OCI-LY3 (cell line): ENCODE measurements at regions not wholly inside any gene's neighbourhood (a gene's known extent, or its start where the extent isn't known, plus 50 kb on each side); places are given as distances from the start of the nearest gene placed in this dataset.

Experiments
- H2AFZ ChIP-seq: fragments of 200-600, 300-600 bp; shearing (Covaris generic); 2 replicates; pipeline ENCODE4 v1.6.0; 2014; ENCODE audit warnings: antibody characterized with exemption, low read depth, low read length
- H3K27ac ChIP-seq: fragments of 200-600, 300-600 bp; sonication (generic); 2 replicates; pipeline ENCODE4 v1.5.1; 2014; ENCODE audit warnings: mild to moderate bottlenecking, low read length, moderate library complexity, mixed read lengths
- H3K27me3 ChIP-seq: fragments of 200-600, 300-600 bp; sonication (generic); 2 replicates; pipeline ENCODE4 v1.6.1; 2014; ENCODE audit warnings: low read depth, low read length, mixed read lengths
- H3K36me3 ChIP-seq: fragments of 200-600, 300-600 bp; sonication (generic); replicated peaks from 2 replicates; pipeline ENCODE3; 2014; ENCODE audit warnings: low read depth, low read length, mixed read lengths
- H3K4me1 ChIP-seq: fragments of 300-600, 200-600 bp; sonication (generic); 2 replicates; pipeline ENCODE4 v1.6.1; 2014; ENCODE audit warnings: low read length, mixed read lengths
- H3K4me2 ChIP-seq: fragments of 200-600, 300-600 bp; sonication (generic); 2 replicates; pipeline ENCODE4 v1.6.1; 2014; ENCODE audit warnings: low read length, mixed read lengths
- H3K4me3 ChIP-seq: fragments of 300-600, 200-600 bp; sonication (generic); 2 replicates; pipeline ENCODE4 v1.5.1; 2014; ENCODE audit warnings: antibody characterized with exemption, mild to moderate bottlenecking, low read length, moderate library complexity
- H3K79me2 ChIP-seq: fragments of 300-600, 200-600 bp; shearing (Covaris generic); 2 replicates; pipeline ENCODE4 v1.6.1; 2014; ENCODE audit warnings: mild to moderate bottlenecking, low read length, mixed read lengths
- H3K9ac ChIP-seq: fragments of 300-600, 200-600 bp; shearing (Covaris generic); 2 replicates; pipeline ENCODE4 v1.6.0; 2014; ENCODE audit warnings: mild to moderate bottlenecking, low read length, moderate library complexity
- H3K9me3 ChIP-seq: fragments of 200-600, 300-600 bp; shearing (Covaris generic); 2 replicates; pipeline ENCODE4 v1.6.1; 2014; ENCODE audit warnings: low read length, mixed read lengths; ENCODE audit not compliant: insufficient read depth
- H4K20me1 ChIP-seq: fragments of 200-600, 300-600 bp; sonication (generic); 2 replicates; pipeline ENCODE4 v1.6.1; 2016; ENCODE audit warnings: low read length, mixed read lengths; ENCODE audit not compliant: insufficient read depth
- CTCF ChIP-seq: fragments of 200-600, 300-600 bp; sonication (generic); IDR thresholded peaks from 2 replicates; pipeline ENCODE4 v1.5.1; 2014; ENCODE audit warnings: antibody characterized with exemption, low read length, low read depth
- EZH2phosphoT487 ChIP-seq: fragments of 200-600 bp; shearing (Covaris generic); IDR thresholded peaks from 2 replicates; pipeline ENCODE4 v1.6.1; 2018; ENCODE audit warnings: antibody characterized with exemption, mixed run types, low read depth

DNA sequence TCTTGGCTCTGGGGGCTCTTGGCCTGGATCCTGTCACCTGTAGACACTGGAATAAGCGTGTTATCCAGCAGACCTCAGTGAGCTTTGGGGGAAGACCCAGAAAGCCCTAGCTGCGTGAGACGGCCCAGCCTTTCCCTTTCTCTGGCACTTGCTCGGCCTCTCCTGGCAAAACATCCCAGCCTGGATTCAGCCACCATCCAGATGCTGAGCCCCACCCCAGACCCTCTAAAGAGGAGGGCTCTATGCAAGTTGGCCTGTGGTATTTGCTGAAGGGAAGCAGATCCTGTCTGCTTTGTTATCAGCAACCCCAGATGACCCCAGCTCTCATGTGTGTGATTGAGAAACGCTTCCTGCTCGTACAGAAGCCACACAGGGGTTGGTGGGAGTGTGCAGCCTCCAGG lies 267.2 kb downstream of the FAM43A start:
- no peaks in the 10 kb centered on the region for H3K36me3 ChIP-seq
- no peak overlapping the region for H3K4me3 ChIP-seq
- no peaks in the 10 kb centered on the region for H3K9me3 ChIP-seq
- H3K4me2 ChIP-seq = no peak overlapping the region
- H3K79me2 ChIP-seq = no peaks in the 10 kb centered on the region
- peaks cover 3% of the 10 kb centered on the region; the same call in 1 of the 2 replicates for H3K27me3 ChIP-seq
- TF ChIP-seq EZH2phosphoT487 (no peak), CTCF (no peak)
- H3K9ac ChIP-seq = no peak overlapping the region
- no peaks in the 10 kb centered on the region for H3K4me1 ChIP-seq
- H2AFZ ChIP-seq = no peak overlapping the region
- H3K27ac ChIP-seq = no peak overlapping the region
- H4K20me1 ChIP-seq = no peaks in the 10 kb centered on the region

DNA sequence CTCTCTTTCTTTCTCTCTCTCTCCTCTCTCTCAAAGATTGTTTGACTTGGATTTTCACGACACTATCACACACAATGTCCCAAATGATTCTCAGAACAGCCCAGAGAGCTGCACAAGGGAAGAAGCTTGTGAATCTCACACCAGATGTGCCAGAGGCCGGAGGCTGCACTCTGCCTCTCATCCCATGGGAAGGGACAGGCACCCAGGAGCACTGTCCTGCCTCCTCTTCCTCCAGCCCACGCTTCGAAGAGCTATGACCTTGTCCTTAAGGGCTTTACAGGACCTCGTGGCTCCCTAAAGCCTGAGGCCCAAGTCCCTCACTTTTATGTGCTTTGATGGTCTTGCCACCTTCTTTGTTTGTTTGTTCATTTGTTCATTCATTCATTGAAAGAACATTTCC lies 267.6 kb downstream of the FAM43A start:
- Histone ChIP-seq H3K9me3 (no peaks in the 10 kb centered on the region), H4K20me1 (no peaks in the 10 kb centered on the region), H3K4me1 (no peaks in the 10 kb centered on the region), H3K27ac (no peak overlapping the region), H3K79me2 (no peaks in the 10 kb centered on the region), H3K4me2 (no peak overlapping the region), H3K9ac (no peak overlapping the region), H2AFZ (no peak overlapping the region), H3K27me3 (peaks cover 5% of the 10 kb centered on the region; the same call in 1 of the 2 replicates), H3K4me3 (no peak overlapping the region), H3K36me3 (no peaks in the 10 kb centered on the region)
- TF ChIP-seq CTCF = no peak
- TF ChIP-seq EZH2phosphoT487 = no peak

- no peak overlapping the region for H3K27ac ChIP-seq
- no peak overlapping the region for H3K4me2 ChIP-seq
- TF ChIP-seq EZH2phosphoT487 = no peak
- no peak for TF ChIP-seq CTCF
- H3K36me3 ChIP-seq = no peaks in the 10 kb centered on the region
- no peak overlapping the region for H3K4me3 ChIP-seq
- H4K20me1 ChIP-seq = no peaks in the 10 kb centered on the region
- H3K9ac ChIP-seq = no peak overlapping the region
- H3K4me1 ChIP-seq = no peaks in the 10 kb centered on the region
- 0 out of 2 replicates have a peak, but pooled peaks cover 8% of the 10 kb centered on the region for H3K27me3 ChIP-seq
- H3K79me2 ChIP-seq = no peaks in the 10 kb centered on the region
- no peak overlapping the region for H2AFZ ChIP-seq
- no peaks in the 10 kb centered on the region for H3K9me3 ChIP-seq
Observed at GRCh38 chr3:194955546-194955945, 269.9 kb downstream of the FAM43A start.

DNA sequence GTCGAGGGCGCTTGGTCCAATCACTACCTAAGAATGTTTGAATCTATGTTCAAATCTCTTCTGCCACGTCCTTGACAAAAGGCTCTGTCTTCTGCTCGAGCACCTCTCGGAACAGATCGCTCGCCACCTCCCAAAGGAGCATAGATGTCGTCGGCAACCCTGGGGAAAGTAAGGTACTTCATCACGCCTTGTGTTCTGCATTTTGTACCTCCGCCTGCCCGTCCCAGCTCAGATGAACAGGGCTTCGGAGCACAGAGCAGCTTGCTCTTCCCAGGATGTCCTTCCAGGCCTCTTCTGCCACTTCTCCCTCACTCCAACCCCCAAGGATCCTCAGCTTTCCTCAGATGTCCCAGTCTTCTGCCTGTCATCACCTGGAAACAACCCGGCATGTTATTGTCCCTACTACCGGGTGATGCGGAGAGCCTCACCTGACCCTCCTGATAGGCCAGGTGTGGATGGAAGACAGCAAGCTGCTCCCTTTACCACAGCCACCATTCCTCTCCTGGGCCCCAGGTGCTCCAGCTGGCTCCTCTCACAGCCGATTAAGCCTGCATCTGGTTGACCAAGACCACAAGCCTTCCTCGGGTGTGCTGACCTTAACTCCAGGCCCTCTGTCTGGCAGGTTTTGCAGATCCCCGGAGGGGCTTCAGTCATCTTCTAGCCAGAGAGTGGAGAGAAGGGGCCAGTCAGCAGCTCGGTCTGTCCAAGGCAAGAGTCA lies 270.5 kb downstream of the FAM43A start:
- H2AFZ ChIP-seq = no peak overlapping the region
- H3K79me2 ChIP-seq = no peaks in the 10 kb centered on the region
- no peak overlapping the region for H3K27ac ChIP-seq
- TF ChIP-seq EZH2phosphoT487 (no peak), CTCF (no peak)
- no peak overlapping the region for H3K4me3 ChIP-seq
- no peak overlapping the region for H3K9ac ChIP-seq
- no peaks in the 10 kb centered on the region for H3K4me1 ChIP-seq
- 0 out of 2 replicates have a peak, but pooled peaks cover 8% of the 10 kb centered on the region for H3K27me3 ChIP-seq
- H4K20me1 ChIP-seq = no peaks in the 10 kb centered on the region
- no peaks in the 10 kb centered on the region for H3K9me3 ChIP-seq
- no peak overlapping the region for H3K4me2 ChIP-seq
- H3K36me3 ChIP-seq = no peaks in the 10 kb centered on the region
